ENCODE measurements at regions not wholly inside any gene's neighbourhood (a gene's known extent, or its start where the extent isn't known, plus 50 kb on each side); places are given as distances from the start of the nearest gene placed in this dataset.

GRCh38 chr4:58587856-58588255 is 1477.7 kb upstream of the IGFBP7 start:
- no peak for TF ChIP-seq NFYA (IDR thresholded peaks at IDR 0.05; ENCODE audit: borderline replicate concordance, low read depth, low read length)
- no peak for TF ChIP-seq POLR2AphosphoS2 (IDR thresholded peaks at IDR 0.05; ENCODE audit: low read depth, low read length)
- no peak for TF ChIP-seq ESRRA (IDR thresholded peaks at IDR 0.05; ENCODE audit: low read length)
- TF ChIP-seq EGR1 (IDR thresholded peaks at IDR 0.05; ENCODE audit: borderline replicate concordance in 1 of 2, low read depth in 2 of 2, low read length in 2 of 2): no peak
- TF ChIP-seq POLR2AphosphoS5 (IDR thresholded peaks at IDR 0.05; ENCODE audit: low read length): no peak
- TF ChIP-seq, protein P1, sequence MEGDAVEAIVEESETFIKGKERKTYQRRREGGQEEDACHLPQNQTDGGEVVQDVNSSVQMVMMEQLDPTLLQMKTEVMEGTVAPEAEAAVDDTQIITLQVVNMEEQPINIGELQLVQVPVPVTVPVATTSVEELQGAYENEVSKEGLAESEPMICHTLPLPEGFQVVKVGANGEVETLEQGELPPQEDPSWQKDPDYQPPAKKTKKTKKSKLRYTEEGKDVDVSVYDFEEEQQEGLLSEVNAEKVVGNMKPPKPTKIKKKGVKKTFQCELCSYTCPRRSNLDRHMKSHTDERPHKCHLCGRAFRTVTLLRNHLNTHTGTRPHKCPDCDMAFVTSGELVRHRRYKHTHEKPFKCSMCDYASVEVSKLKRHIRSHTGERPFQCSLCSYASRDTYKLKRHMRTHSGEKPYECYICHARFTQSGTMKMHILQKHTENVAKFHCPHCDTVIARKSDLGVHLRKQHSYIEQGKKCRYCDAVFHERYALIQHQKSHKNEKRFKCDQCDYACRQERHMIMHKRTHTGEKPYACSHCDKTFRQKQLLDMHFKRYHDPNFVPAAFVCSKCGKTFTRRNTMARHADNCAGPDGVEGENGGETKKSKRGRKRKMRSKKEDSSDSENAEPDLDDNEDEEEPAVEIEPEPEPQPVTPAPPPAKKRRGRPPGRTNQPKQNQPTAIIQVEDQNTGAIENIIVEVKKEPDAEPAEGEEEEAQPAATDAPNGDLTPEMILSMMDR (IDR thresholded peaks at IDR 0.05 in 2 of 3, conservative IDR thresholded peaks at IDR 0.05 in 1 of 3; ENCODE audit: control insufficient read depth in 2 of 3, extremely low read depth in 1 of 3, insufficient read depth in 1 of 3, low read depth in 3 of 3, low read length in 3 of 3): no peak
- TF ChIP-seq, protein P2, sequence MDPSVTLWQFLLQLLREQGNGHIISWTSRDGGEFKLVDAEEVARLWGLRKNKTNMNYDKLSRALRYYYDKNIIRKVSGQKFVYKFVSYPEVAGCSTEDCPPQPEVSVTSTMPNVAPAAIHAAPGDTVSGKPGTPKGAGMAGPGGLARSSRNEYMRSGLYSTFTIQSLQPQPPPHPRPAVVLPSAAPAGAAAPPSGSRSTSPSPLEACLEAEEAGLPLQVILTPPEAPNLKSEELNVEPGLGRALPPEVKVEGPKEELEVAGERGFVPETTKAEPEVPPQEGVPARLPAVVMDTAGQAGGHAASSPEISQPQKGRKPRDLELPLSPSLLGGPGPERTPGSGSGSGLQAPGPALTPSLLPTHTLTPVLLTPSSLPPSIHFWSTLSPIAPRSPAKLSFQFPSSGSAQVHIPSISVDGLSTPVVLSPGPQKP (IDR thresholded peaks at IDR 0.05; ENCODE audit: low read depth, low read length): no peak
- TF ChIP-seq RAD51 (IDR thresholded peaks at IDR 0.05): no peak
- TF ChIP-seq CREB1 (IDR thresholded peaks at IDR 0.05; ENCODE audit: low read depth): no peak
- TF ChIP-seq SMAD1 (IDR thresholded peaks at IDR 0.05; ENCODE audit: low read depth, partially characterized antibody): no peak
- no peak for TF ChIP-seq SMARCA5 (IDR thresholded peaks at IDR 0.05)
- TF ChIP-seq, protein P3, sequence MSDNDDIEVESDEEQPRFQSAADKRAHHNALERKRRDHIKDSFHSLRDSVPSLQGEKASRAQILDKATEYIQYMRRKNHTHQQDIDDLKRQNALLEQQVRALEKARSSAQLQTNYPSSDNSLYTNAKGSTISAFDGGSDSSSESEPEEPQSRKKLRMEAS (IDR thresholded peaks at IDR 0.05; ENCODE audit: low read depth, low read length): no peak

Measured in GM12878 (cell line).